ENCODE measurements at regions not wholly inside any gene's neighbourhood (a gene's known extent, or its start where the extent isn't known, plus 50 kb on each side); places are given as distances from the start of the nearest gene placed in this dataset.

DNA sequence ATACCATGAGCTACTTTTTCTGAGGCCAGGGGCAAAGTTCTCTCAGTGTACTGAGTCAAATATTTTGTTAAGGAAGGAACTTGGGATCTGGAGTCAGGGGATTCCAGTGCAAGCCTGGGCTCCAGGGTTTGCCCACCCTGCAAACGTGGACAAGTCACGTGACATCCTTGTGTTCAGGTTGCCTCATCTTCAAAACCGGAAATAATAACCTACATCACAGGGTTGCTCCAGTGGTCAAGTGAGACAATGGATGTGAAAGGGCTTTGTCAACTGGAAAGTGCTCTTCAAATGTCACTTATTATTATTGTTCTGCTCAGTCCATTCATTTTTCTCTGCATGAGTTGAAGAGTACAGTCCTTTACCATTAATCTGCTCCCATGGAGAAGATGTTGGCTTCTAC is 414.9 kb downstream of the COG6 start:
- Histone ChIP-seq H3K27me3 (ENCODE audit: control insufficient read depth, insufficient read depth, low read length) (no peaks in the 10 kb centered on the region), H3K4me3 (ENCODE audit: low read depth, low read length) (no peak overlapping the region), H3K36me3 (ENCODE audit: control insufficient read depth, insufficient read depth, low read length) (no peaks in the 10 kb centered on the region)
- TF ChIP-seq, protein P1, sequence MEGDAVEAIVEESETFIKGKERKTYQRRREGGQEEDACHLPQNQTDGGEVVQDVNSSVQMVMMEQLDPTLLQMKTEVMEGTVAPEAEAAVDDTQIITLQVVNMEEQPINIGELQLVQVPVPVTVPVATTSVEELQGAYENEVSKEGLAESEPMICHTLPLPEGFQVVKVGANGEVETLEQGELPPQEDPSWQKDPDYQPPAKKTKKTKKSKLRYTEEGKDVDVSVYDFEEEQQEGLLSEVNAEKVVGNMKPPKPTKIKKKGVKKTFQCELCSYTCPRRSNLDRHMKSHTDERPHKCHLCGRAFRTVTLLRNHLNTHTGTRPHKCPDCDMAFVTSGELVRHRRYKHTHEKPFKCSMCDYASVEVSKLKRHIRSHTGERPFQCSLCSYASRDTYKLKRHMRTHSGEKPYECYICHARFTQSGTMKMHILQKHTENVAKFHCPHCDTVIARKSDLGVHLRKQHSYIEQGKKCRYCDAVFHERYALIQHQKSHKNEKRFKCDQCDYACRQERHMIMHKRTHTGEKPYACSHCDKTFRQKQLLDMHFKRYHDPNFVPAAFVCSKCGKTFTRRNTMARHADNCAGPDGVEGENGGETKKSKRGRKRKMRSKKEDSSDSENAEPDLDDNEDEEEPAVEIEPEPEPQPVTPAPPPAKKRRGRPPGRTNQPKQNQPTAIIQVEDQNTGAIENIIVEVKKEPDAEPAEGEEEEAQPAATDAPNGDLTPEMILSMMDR (IDR thresholded peaks at IDR 0.05; ENCODE audit: insufficient read depth, low read length, poor library complexity, severe bottlenecking) = no peak
- DNase-seq (ENCODE audit: low read depth) = no peak

DNA sequence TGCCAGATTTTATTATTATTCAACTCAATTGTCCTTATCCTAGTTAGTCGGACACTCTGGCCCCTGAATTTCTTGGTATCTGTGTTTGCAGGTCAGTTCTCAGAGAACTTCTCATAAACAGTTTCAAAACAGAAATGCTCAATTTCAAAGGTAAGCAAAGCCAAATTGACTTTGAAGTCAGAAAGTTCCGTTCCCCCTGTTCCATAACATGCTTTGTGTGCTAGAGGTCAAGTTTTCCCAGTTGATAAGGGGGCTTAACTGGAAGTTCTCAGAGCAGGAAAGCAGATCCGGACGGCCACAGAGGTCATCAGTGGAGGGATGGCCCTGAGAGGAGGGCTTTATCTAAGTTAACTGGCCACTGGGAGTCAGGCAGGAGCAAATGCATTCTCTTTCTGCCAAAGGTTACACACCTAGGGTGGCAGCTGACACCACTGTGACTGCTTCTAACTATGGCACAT is 417.2 kb downstream of the COG6 start:
- Histone ChIP-seq H3K36me3 (ENCODE audit: control insufficient read depth, insufficient read depth, low read length) (no peaks in the 10 kb centered on the region), H3K27me3 (ENCODE audit: control insufficient read depth, insufficient read depth, low read length) (no peaks in the 10 kb centered on the region), H3K4me3 (ENCODE audit: low read depth, low read length) (no peak overlapping the region)
- TF ChIP-seq, protein P1 (IDR thresholded peaks at IDR 0.05; ENCODE audit: insufficient read depth, low read length, poor library complexity, severe bottlenecking) = no peak
- DNase-seq (ENCODE audit: low read depth) = no peak

DNA sequence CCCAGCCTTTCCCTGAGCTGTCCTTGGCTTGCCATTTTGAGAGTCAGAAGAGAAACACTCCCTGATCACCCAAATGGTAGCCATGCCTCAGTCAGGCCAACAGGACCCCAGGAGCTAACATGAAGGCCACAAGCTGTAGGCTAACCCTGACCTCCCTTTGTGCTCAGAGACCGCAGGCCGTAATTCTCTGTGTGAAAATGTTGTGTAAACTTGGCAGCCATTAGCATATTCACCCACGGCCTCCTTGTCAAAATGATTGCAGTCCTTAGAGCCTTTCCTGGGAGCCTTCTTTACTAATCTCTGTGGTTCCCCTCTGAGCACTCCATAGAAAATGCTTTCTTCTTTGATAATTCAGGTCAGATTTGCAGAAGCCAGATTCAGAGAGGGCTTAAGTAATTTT is 418.9 kb downstream of the COG6 start:
- no peaks in the 10 kb centered on the region for H3K36me3 ChIP-seq (ENCODE audit: control insufficient read depth, insufficient read depth, low read length)
- no peaks in the 10 kb centered on the region for H3K27me3 ChIP-seq (ENCODE audit: control insufficient read depth, insufficient read depth, low read length)
- no peak for DNase-seq (ENCODE audit: low read depth)
- TF ChIP-seq, protein P1 (IDR thresholded peaks at IDR 0.05; ENCODE audit: insufficient read depth, low read length, poor library complexity, severe bottlenecking) = no peak
- H3K4me3 ChIP-seq (ENCODE audit: low read depth, low read length) = no peak overlapping the region

DNA sequence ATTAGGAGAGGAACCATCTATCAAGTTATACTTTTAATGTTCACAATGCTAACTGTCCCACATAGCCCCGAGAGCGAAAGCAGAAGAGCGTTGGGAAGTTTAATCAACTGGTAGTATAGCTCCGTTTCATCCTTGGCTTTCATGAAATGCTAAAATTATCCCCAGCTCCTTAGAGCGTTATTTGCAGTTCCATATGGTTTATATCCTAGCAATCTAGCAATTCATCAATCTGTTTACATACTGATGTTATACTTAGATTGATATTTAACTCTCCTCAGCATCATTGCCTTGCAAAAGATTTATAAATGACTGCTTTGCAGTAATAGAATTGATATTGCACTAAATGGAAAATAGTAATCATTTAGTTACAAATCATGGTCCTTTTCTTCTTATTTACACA is 419.8 kb downstream of the COG6 start:
- TF ChIP-seq, protein P1 (IDR thresholded peaks at IDR 0.05; ENCODE audit: insufficient read depth, low read length, poor library complexity, severe bottlenecking) = no peak
- Histone ChIP-seq H3K27me3 (ENCODE audit: control insufficient read depth, insufficient read depth, low read length) (no peaks in the 10 kb centered on the region), H3K4me3 (ENCODE audit: low read depth, low read length) (no peak overlapping the region), H3K36me3 (ENCODE audit: control insufficient read depth, insufficient read depth, low read length) (no peaks in the 10 kb centered on the region)
- no peak for DNase-seq (ENCODE audit: low read depth)

DNA sequence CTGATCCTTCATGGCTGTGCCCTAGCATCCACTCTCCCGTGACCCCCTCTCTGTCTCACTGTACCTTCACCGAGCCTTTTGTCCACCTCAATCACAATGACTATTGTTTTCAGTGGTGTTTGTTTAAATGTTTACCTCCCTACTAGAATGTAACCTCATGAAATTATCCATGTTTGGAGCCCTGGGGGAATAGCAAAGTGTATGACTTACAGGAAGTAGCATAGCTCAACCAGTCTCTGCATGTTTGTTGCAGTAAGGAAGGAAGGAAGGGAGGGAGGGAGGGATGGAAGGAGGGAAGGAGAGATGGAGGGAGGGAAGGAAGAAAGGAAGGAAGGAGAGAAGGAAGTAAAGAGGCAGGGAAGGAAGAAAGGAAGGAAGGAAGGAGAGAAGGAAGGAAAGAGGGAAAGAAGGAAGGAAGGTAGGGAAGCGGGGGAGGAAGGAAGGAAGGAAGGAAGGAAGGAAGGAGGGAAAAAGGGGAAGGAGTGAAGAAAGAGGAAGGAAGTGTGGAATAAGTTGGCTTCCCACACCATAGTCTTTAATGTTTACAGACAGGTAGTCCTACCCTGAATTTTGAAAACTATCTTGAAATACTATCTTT is 421.4 kb downstream of the COG6 start:
- Histone ChIP-seq H3K27me3 (ENCODE audit: control insufficient read depth, insufficient read depth, low read length) (no peaks in the 10 kb centered on the region), H3K36me3 (ENCODE audit: control insufficient read depth, insufficient read depth, low read length) (no peaks in the 10 kb centered on the region), H3K4me3 (ENCODE audit: low read depth, low read length) (no peak overlapping the region)
- TF ChIP-seq, protein P1 (IDR thresholded peaks at IDR 0.05; ENCODE audit: insufficient read depth, low read length, poor library complexity, severe bottlenecking) = no peak
- DNase-seq (ENCODE audit: low read depth) = no peak

DNA sequence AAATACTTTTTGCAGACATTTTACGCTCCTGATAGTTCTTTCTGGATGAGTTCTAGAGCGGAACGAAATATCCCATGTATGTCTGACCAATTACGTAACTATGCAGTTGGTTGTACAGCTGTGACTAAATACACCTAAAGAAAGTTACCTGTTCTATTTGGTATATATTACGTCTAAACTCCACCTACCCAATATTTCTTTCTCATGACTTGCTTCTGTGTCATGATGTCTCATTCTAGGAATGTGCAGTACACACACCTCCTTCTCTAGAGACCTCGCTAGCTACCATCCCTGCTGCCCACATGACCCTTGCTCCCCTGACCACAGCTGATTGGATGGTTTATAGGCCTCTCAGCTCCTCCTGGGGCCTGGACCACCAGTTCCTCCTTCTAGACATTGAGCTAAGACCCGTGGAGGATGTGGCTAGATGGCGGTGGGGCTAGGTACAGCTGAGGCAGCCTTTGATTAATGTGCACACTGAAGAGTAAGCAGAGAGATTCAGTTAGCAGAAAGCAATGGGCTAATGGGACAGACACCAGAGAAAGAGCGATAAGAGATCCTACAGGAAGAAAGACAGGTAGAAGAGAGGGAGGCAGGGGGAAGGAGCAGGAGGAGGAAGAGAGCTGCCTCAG is 422.1 kb downstream of the COG6 start:
- TF ChIP-seq, protein P1 (IDR thresholded peaks at IDR 0.05; ENCODE audit: insufficient read depth, low read length, poor library complexity, severe bottlenecking) = no peak
- no peak for DNase-seq (ENCODE audit: low read depth)
- Histone ChIP-seq H3K27me3 (ENCODE audit: control insufficient read depth, insufficient read depth, low read length) (no peaks in the 10 kb centered on the region), H3K4me3 (ENCODE audit: low read depth, low read length) (no peak overlapping the region), H3K36me3 (ENCODE audit: control insufficient read depth, insufficient read depth, low read length) (no peaks in the 10 kb centered on the region)

All from kidney epithelial cell (primary cell).